ENCODE measurements at regions not wholly inside any gene's neighbourhood (a gene's known extent, or its start where the extent isn't known, plus 50 kb on each side); places are given as distances from the start of the nearest gene placed in this dataset.

DNA sequence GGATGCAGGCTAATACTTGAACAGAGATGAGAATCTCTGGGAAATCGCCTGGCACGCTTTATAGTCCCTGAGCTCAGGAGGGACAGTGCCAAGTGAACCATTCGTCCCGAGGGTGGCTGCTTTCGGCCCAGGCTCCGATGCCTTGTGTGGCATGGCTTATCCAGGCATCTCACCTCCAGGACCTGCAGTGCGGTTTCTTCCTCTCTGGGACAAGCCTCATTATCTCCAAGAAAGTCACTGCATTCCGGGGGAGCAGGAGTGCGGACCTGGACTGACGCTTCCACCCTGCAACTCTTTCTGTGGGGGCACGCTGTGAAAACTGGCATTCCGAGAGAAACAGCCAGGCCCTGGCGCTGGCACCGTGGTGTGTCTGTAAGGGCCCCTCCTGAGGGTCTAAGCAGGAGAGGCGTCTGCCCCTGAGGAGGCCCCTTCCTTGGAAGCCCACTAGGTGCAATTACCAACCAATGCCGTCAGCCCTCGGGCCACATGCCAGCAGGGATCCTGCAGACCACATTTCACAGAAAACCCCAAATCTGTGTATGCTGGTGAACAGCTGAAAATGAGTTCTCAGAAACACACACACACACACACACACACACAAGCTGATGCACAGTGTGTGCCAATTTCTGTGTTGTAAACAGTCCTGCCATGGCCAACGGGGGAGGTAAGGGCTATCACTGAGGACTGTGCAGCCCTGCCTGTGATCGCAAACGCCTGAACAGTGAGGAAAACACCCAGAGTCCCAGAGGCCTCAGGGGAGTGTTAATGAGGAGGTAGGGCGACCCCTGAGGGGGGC lies 351.9 kb upstream of the SALL3 start:
- TF ChIP-seq, protein P1, sequence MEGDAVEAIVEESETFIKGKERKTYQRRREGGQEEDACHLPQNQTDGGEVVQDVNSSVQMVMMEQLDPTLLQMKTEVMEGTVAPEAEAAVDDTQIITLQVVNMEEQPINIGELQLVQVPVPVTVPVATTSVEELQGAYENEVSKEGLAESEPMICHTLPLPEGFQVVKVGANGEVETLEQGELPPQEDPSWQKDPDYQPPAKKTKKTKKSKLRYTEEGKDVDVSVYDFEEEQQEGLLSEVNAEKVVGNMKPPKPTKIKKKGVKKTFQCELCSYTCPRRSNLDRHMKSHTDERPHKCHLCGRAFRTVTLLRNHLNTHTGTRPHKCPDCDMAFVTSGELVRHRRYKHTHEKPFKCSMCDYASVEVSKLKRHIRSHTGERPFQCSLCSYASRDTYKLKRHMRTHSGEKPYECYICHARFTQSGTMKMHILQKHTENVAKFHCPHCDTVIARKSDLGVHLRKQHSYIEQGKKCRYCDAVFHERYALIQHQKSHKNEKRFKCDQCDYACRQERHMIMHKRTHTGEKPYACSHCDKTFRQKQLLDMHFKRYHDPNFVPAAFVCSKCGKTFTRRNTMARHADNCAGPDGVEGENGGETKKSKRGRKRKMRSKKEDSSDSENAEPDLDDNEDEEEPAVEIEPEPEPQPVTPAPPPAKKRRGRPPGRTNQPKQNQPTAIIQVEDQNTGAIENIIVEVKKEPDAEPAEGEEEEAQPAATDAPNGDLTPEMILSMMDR (IDR thresholded peaks at IDR 0.05), result no peak
- no peak for TF ChIP-seq POLR2A (IDR thresholded peaks at IDR 0.05)
